PFSK-1 (cell line): ENCODE measurements at regions not wholly inside any gene's neighbourhood (a gene's known extent, or its start where the extent isn't known, plus 50 kb on each side); places are given as distances from the start of the nearest gene placed in this dataset.

Experiments
- POLR2AphosphoS5 ChIP-seq: IDR thresholded peaks from 2 replicates; pipeline ENCODE4 v1.6.1; 2012; ENCODE audit warnings: low read depth, mild to moderate bottlenecking, control low read depth, low read length, moderate library complexity
- REST ChIP-seq, 2 experiments: IDR thresholded peaks; 2 replicates each; pipeline versions ENCODE4 v1.6.1 to v1.8.0; 2011 to 2012; ENCODE audit warnings: low read depth in 2 of 2, low read length in 2 of 2, control low read depth in 1 of 2, inconsistent platforms in 1 of 2, mild to moderate bottlenecking in 1 of 2, moderate library complexity in 1 of 2; ENCODE audit not compliant: insufficient read depth in 1 of 2
- SIN3A ChIP-seq: IDR thresholded peaks from 2 replicates; pipeline ENCODE4 v1.6.1; 2012; ENCODE audit warnings: mild to moderate bottlenecking, low read length, moderate library complexity, borderline replicate concordance; ENCODE audit not compliant: insufficient read depth

- TF ChIP-seq POLR2AphosphoS5 (no peak), SIN3A (no peak), REST (IDR thresholded peaks at IDR 0.05; ENCODE audit: insufficient read depth in 1 of 2, low read depth in 2 of 2, low read length in 2 of 2) (no peak)
These were observed 2272.7 kb upstream of the WWC1 start for GRCh38 chr5:166018716-166019115.
